K562 (cell line): ENCODE measurements at regions not wholly inside any gene's neighbourhood (a gene's known extent, or its start where the extent isn't known, plus 50 kb on each side); places are given as distances from the start of the nearest gene placed in this dataset.

Source experiments
- ATAC-seq: fragments of 200-7000 bp; cut with Tn5 transposase; 3 replicates; pipeline ENCODE4 v1.9.1; 2020; ENCODE audit warnings: moderate library complexity
- BruUV-seq: library from RNA; stranded (reverse); fragments of 400-500 nt; replicated peaks from 2 replicates; lab custom pipeline; 2021; lab: Mats Ljungman, UMichigan
- CTCF ChIA-PET: fragments of 300-600 bp; formaldehyde crosslinking; extraction: SDS; loops from one replicate; lab custom pipeline; 2021; ENCODE audit warnings: low intra/inter-chr PET ratio; lab: Yijun Ruan, JAX
- POLR2A ChIA-PET: fragments of 300-600, 350-650 bp; sonication (Branson Sonifier 250); formaldehyde crosslinking; extraction: SDS; loops from one replicate; lab custom pipeline; 2021; ENCODE audit warnings: antibody characterized with exemption, inconsistent platforms; lab: Yijun Ruan, JAX
- DNase-seq, 4 experiments: peaks; one replicate each; pipeline versions ENCODE4 v3.0.0 to v3.0.0-alpha.2; 2011 to 2018; ENCODE audit warnings: low spot score in 3 of 4, mixed read lengths in 3 of 4; ENCODE audit errors: extremely low read depth in 1 of 4
- FAIRE-seq: peaks from 2 replicates; lab custom pipeline; 2011; peaks lifted over from hg19 to GRCh38; lab: Jason Lieb, UNC
- H2AFZ ChIP-seq: 2 replicates; pipeline ENCODE4 v1.6.0; 2011; ENCODE audit warnings: low read depth, low read length, control low read depth, inconsistent platforms
- H3K27ac ChIP-seq: fragments of 200-600 bp; 3 replicates; pipeline ENCODE4 v1.8.0; 2011; ENCODE audit warnings: low read depth, mild to moderate bottlenecking, control low read depth, inconsistent platforms, low read length, moderate library complexity, mixed read lengths; ENCODE audit errors: extremely low read depth
- H3K27me3 ChIP-seq, 2 experiments: fragments of 300-600 bp in 1 of 2; 2 replicates in 1 of 2; 3 replicates in 1 of 2; pipeline versions ENCODE4 v1.6.0 to v1.8.0; 2011; ENCODE audit warnings: inconsistent platforms in 2 of 2, low read length in 2 of 2, mild to moderate bottlenecking in 1 of 2, mixed read lengths in 1 of 2, moderate library complexity in 1 of 2; ENCODE audit not compliant: control insufficient read depth in 2 of 2, insufficient read depth in 2 of 2
- H3K36me3 ChIP-seq: fragments of 300-600 bp; 3 replicates; pipeline ENCODE4 v1.8.0; 2011; ENCODE audit warnings: mild to moderate bottlenecking, low read length, inconsistent platforms; ENCODE audit not compliant: control insufficient read depth, insufficient read depth
- H3K4me1 ChIP-seq, 2 experiments: fragments of 200-600 bp in 1 of 2; replicated peaks in 1 of 2; 2 replicates in 1 of 2; 3 replicates in 1 of 2; pipeline versions ENCODE4 v1.5.1 to v1.8.0; 2011; ENCODE audit warnings: inconsistent platforms in 2 of 2, low read length in 2 of 2, mild to moderate bottlenecking in 1 of 2, mixed read lengths in 1 of 2, moderate library complexity in 1 of 2; ENCODE audit not compliant: control insufficient read depth in 2 of 2, insufficient read depth in 2 of 2
- H3K4me2 ChIP-seq: 2 replicates; pipeline ENCODE4 v1.6.1; 2011; ENCODE audit warnings: low read length, control low read depth, inconsistent platforms, mixed read lengths; ENCODE audit not compliant: insufficient read depth
- H3K4me3 ChIP-seq: fragments of 200-600 bp; sonication (generic), shearing (Covaris generic); 2 replicates; pipeline ENCODE4 v1.5.1; 2016; ENCODE audit warnings: control low read depth, inconsistent platforms
- H3K79me2 ChIP-seq: fragments of 200-600 bp; 3 replicates; pipeline ENCODE4 v1.8.0; 2011; ENCODE audit warnings: low read length, inconsistent platforms; ENCODE audit not compliant: control insufficient read depth, insufficient read depth
- H3K9ac ChIP-seq, 2 experiments: 2 replicates each; pipeline versions ENCODE4 v1.6.0 to v1.6.1; 2011; ENCODE audit warnings: low read depth in 2 of 2, low read length in 2 of 2, control low read depth in 1 of 2, inconsistent platforms in 1 of 2, mild to moderate bottlenecking in 1 of 2, mixed read lengths in 1 of 2; ENCODE audit not compliant: insufficient read depth in 1 of 2
- H3K9me1 ChIP-seq: one replicate; pipeline ENCODE4 v1.6.0; 2011; ENCODE audit warnings: inconsistent platforms, mild to moderate bottlenecking, low read length, moderate library complexity; ENCODE audit not compliant: control insufficient read depth, insufficient read depth
- H3K9me3 ChIP-seq: replicated peaks from 2 replicates; pipeline ENCODE4 v1.5.1; 2011; ENCODE audit warnings: low read depth, low read length, inconsistent platforms; ENCODE audit not compliant: control insufficient read depth, insufficient read depth
- H4K20me1 ChIP-seq: replicated peaks from 2 replicates; pipeline ENCODE4 v1.6.1; 2011; ENCODE audit warnings: low read length, inconsistent platforms, mixed read lengths; ENCODE audit not compliant: control insufficient read depth, insufficient read depth
- CTCF ChIP-seq, 3 experiments: IDR thresholded peaks in 2 of 3; conservative IDR thresholded peaks in 1 of 3; 2 replicates each; pipeline ENCODE4 v1.5.1; 2011 to 2012; ENCODE audit warnings: low read length in 3 of 3, mild to moderate bottlenecking in 3 of 3, control low read depth in 2 of 3, improper control_type of control experiment in 1 of 3, inconsistent platforms in 1 of 3, low read depth in 1 of 3, mixed read lengths in 1 of 3, moderate library complexity in 1 of 3; ENCODE audit not compliant: insufficient read depth in 2 of 3
- SAFB2 ChIP-seq: fragments of 200-400 bp; formaldehyde crosslinking; IDR thresholded peaks from 2 replicates; pipeline ENCODE4 v1.6.1; 2018; ENCODE audit warnings: borderline replicate concordance, low read length, low read depth, moderate library complexity; ENCODE audit not compliant: severe bottlenecking
- SMAD2 ChIP-seq: fragments of 150-350 bp; IDR thresholded peaks from 2 replicates; pipeline ENCODE4 v1.6.1; 2014; ENCODE audit warnings: low read depth, mild to moderate bottlenecking, low read length
- ZNF174 ChIP-seq: fragments of 250-450 bp; sonication (Bioruptor Pico); IDR thresholded peaks from 2 replicates; pipeline ENCODE4 v1.4.0; 2020; ENCODE audit warnings: mild to moderate bottlenecking
- WGBS: fragments of 100-300 bp; shearing (Covaris generic); methylation state at CpG from one replicate; pipeline ENCODE4 v1.1.6; 2016; ENCODE audit warnings: low coverage, mixed read lengths; ENCODE audit not compliant: insufficient coverage; ENCODE audit errors: missing lambda C conversion rate; 5-methylcytosine and 5-hydroxymethylcytosine counted together
- in situ Hi-C: fragments of 300-500 bp; cut with MboI; formaldehyde crosslinking; loops from 4 replicates; pipeline ENCODE4 v1.15.0; 2018; ENCODE audit warnings: inconsistent platforms, mixed read lengths
- intact Hi-C: fragments of 100-400 bp; cut with micrococcal nuclease; formaldehyde crosslinking; loops from 2 replicates; pipeline ENCODE4 v1.14.2; 2022

GRCh38 chr12:100077367-100077766 lies 65.3 kb downstream of the BLTP3B start:
- Histone ChIP-seq H3K27me3 (no peaks in the 10 kb centered on the region), H3K4me3 (no peak overlapping the region), H3K79me2 (no peaks in the 10 kb centered on the region), H3K4me2 (no peak overlapping the region), H3K9me3 (peaks cover 2% of the 10 kb centered on the region; the same call in 1 of the 2 replicates), H3K4me1 (no peaks in the 10 kb centered on the region), H4K20me1 (no peaks in the 10 kb centered on the region), H2AFZ (no peak overlapping the region), H3K9ac (no peak overlapping the region), H3K9me1 (no peaks in the 10 kb centered on the region), H3K36me3 (peaks cover 6% of the 10 kb centered on the region; the same call in 1 of the 3 replicates), H3K27ac (no peak overlapping the region)
- 69% methylated on average over 3 of the region's 3 CpGs for WGBS
- DNase-seq (peak in 1 of 4 experiments; percentile 9), ATAC-seq (peak; percentile 69; the same call in 2 of the 3 replicates), FAIRE-seq (no peak)
- in situ Hi-C loops: no loop called here
- ChIA-PET POLR2A (interaction anchor here (0.6 kb wide), 1 partner anchor 137 kb away, joined by 3 read pairs; no protein-coding TSS in a partner anchor), CTCF (no interaction called here)
- TF ChIP-seq SMAD2 (no peak), SAFB2 (no peak), ZNF174 (CRISPR knock-in tag) (no peak), CTCF (IDR thresholded peaks at IDR 0.05 in 2 of 3, conservative IDR thresholded peaks at IDR 0.05 in 1 of 3; ENCODE audit: insufficient read depth in 2 of 3, low read depth in 1 of 3, low read length in 3 of 3) (peak in 2 of 3 experiments; percentile 12 to 28; a peak in 2 of 6 replicates)
- intact Hi-C loops: loop anchor here (5.0 kb wide), 1 partner anchor 50 kb away; no protein-coding TSS in a partner anchor
- no TSS peak for BruUV-seq
